ENCODE measurements at regions not wholly inside any gene's neighbourhood (a gene's known extent, or its start where the extent isn't known, plus 50 kb on each side); places are given as distances from the start of the nearest gene placed in this dataset.

DNA sequence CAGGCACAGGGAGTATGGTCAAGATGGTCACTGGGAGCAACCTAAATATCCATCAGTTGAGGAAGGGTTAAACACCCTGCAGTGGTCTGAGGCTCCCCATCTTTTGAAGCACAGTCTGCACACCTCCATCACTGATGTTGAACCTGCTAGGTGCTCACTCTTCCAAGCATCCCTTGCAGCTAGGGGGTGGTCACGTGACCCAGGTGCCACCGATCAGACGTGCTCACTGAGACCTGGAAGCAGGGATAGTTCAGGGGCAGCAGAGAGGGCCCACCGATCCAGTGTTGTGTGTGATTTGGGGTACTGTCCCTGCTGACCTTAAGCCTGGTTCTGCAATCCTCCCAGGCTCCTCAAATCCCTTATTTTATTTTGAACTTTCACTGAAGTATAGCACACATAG, 134.6 kb downstream of the CEBPB start:
- H3K9me3 ChIP-seq (ENCODE audit: control insufficient read depth in 1 of 2, low read length in 2 of 2), result no peaks in the 10 kb centered on the region
- no peak overlapping the region for H3K27ac ChIP-seq (ENCODE audit: low read depth, low read length)
- H3K4me3 ChIP-seq (ENCODE audit: low read length in 2 of 2), result no peak overlapping the region
- Mint-ChIP-seq H3K36me3 (no peaks in the 10 kb centered on the region), H3K4me1 (no peaks in the 10 kb centered on the region), H3K27ac (no peak overlapping the region), H3K27me3 (peaks cover 4 to 10% of the 10 kb centered on the region in 2 donors), H3K9me3 (peaks cover 0 to 10% (median 5%) of the 10 kb centered on the region in 8 donors), H3K4me3 (no peak overlapping the region)
- ChIA-PET CTCF (ENCODE audit: partially characterized antibody) (no interaction called here), POLR2A (ENCODE audit: partially characterized antibody) (no interaction called here)
- intact Hi-C loops (cut with micrococcal nuclease), result no loop called here
- no peak for DNase-seq
- H3K36me3 ChIP-seq (ENCODE audit: insufficient read depth, low read length), result no peaks in the 10 kb centered on the region
- H3K27me3 ChIP-seq (ENCODE audit: insufficient read depth, low read length), result no peaks in the 10 kb centered on the region
- no peaks in the 10 kb centered on the region for H3K4me1 ChIP-seq (ENCODE audit: insufficient read depth, low read length)

DNA sequence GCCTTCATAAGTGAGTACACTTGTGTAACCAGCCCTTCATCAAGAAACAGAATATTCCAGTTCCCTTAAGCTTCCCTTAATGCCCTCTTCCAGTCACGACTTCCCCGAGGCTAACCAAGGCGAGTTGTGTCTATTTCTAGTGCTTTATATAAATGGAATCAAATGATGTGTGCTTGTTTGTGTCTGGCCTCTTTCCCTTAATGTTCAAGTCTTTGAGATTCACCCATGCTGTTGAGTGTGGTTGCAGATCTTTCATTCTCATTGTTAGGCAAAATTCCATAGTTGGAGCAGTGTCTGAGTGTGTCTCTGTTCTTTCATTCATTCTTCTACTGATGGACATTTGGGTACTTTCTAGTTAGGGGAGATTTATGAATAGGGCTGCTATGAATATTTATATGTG, 135.0 kb downstream of the CEBPB start:
- H3K4me3 Mint-ChIP-seq, result no peak overlapping the region
- no peaks in the 10 kb centered on the region for H3K36me3 ChIP-seq (ENCODE audit: insufficient read depth, low read length)
- peaks cover 0 to 10% (median 5%) of the 10 kb centered on the region in 8 donors for H3K9me3 Mint-ChIP-seq
- no peaks in the 10 kb centered on the region for H3K36me3 Mint-ChIP-seq
- peaks cover 2 to 10% of the 10 kb centered on the region in 2 donors for H3K27me3 Mint-ChIP-seq
- no peak overlapping the region for H3K27ac Mint-ChIP-seq
- H3K9me3 ChIP-seq (ENCODE audit: control insufficient read depth in 1 of 2, low read length in 2 of 2), result no peaks in the 10 kb centered on the region
- H3K4me3 ChIP-seq (ENCODE audit: low read length in 2 of 2), result no peak overlapping the region
- ChIA-PET CTCF (ENCODE audit: partially characterized antibody) (no interaction called here), POLR2A (ENCODE audit: partially characterized antibody) (no interaction called here)
- no peaks in the 10 kb centered on the region for H3K4me1 Mint-ChIP-seq
- no peaks in the 10 kb centered on the region for H3K27me3 ChIP-seq (ENCODE audit: insufficient read depth, low read length)
- H3K4me1 ChIP-seq (ENCODE audit: insufficient read depth, low read length), result no peaks in the 10 kb centered on the region
- H3K27ac ChIP-seq (ENCODE audit: low read depth, low read length), result no peak overlapping the region
- intact Hi-C loops (cut with micrococcal nuclease), result no loop called here
- DNase-seq, result no peak

DNA sequence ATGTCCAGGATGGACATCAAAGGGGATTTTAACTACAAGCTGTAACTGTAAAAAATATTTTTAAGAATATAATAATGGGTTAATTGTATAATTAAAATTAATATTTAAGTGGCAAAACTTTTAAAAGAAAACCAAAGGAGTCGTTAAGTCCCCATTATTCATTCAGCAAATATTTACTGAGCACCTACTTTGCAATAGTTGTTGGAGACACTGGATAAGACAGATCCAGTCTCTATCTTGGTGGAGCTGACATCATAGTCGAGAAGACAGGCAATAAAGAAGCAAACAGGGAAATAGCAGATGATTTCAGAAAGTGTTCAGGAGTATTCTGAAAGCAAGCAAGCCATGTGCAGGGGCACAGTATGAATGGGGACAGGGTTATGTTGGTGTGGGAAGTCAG, 137.0 kb downstream of the CEBPB start:
- peaks cover 0 to 10% (median 5%) of the 10 kb centered on the region in 8 donors for H3K9me3 Mint-ChIP-seq
- no peak overlapping the region for H3K4me3 Mint-ChIP-seq
- H3K36me3 Mint-ChIP-seq, result no peaks in the 10 kb centered on the region
- no peak for DNase-seq
- H3K4me1 Mint-ChIP-seq, result no peaks in the 10 kb centered on the region
- Histone ChIP-seq H3K4me3 (ENCODE audit: low read length in 2 of 2) (no peak overlapping the region), H3K4me1 (ENCODE audit: insufficient read depth, low read length) (no peaks in the 10 kb centered on the region), H3K9me3 (ENCODE audit: control insufficient read depth in 1 of 2, low read length in 2 of 2) (no peaks in the 10 kb centered on the region), H3K27ac (ENCODE audit: low read depth, low read length) (no peak overlapping the region), H3K27me3 (ENCODE audit: insufficient read depth, low read length) (no peaks in the 10 kb centered on the region), H3K36me3 (ENCODE audit: insufficient read depth, low read length) (no peaks in the 10 kb centered on the region)
- ChIA-PET CTCF (ENCODE audit: partially characterized antibody) (interaction anchor here (0.7 kb wide), 1 partner anchor 9 kb away, joined by 3 read pairs; no protein-coding TSS in a partner anchor), POLR2A (ENCODE audit: partially characterized antibody) (no interaction called here)
- no peak overlapping the region for H3K27ac Mint-ChIP-seq
- peaks cover 0 to 9% of the 10 kb centered on the region in 2 donors for H3K27me3 Mint-ChIP-seq
- intact Hi-C loops (cut with micrococcal nuclease), result no loop called here

DNA sequence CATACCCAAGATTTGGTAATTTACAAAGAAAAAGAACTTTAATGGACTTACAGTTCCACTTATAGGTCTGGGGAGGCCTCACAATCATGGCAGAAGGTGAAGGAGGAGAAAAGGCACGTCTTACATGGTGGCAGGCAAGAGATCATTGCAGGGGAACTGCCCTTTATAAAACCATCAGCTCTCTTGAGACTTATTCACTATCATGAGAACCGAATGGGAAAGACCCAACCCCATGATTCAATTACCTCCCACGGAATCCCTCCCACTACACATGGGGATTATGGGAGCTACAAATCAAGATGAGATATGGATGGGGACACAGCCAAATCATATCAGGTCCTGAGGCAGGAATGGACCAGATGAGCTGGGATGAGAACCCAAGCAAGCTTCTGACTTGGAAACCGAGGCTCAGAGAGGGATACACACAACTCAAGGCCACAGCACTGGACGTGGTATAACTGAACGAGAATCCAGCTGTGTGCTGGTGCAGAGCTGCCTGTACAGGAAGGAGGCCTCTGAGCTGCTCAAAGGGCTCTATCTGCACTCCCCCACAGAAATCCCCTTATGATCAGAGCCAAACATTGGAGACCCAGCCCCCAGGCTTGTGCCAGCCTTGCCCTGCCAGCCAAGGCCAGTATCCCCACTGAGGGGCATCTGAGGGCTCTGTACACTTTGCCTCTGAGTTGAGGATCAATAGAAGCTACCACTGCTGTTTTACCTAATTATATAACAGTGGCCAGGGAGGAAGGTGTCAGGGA, 137.8 kb downstream of the CEBPB start:
- H3K9me3 Mint-ChIP-seq, result peaks cover 0 to 10% (median 5%) of the 10 kb centered on the region in 8 donors
- Histone ChIP-seq H3K9me3 (ENCODE audit: control insufficient read depth in 1 of 2, low read length in 2 of 2) (no peaks in the 10 kb centered on the region), H3K27me3 (ENCODE audit: insufficient read depth, low read length) (no peaks in the 10 kb centered on the region), H3K27ac (ENCODE audit: low read depth, low read length) (no peak overlapping the region), H3K4me3 (ENCODE audit: low read length in 2 of 2) (no peak overlapping the region), H3K36me3 (ENCODE audit: insufficient read depth, low read length) (no peaks in the 10 kb centered on the region), H3K4me1 (ENCODE audit: insufficient read depth, low read length) (no peaks in the 10 kb centered on the region)
- H3K27me3 Mint-ChIP-seq, result peaks cover 0 to 8% of the 10 kb centered on the region in 2 donors
- CTCF ChIA-PET (ENCODE audit: partially characterized antibody), result interaction anchor here (0.8 kb wide), 1 partner anchor 8 kb away, joined by 3 read pairs; no protein-coding TSS in a partner anchor
- no peak overlapping the region for H3K4me3 Mint-ChIP-seq
- no peak overlapping the region for H3K27ac Mint-ChIP-seq
- DNase-seq, result no peak
- intact Hi-C loops (cut with micrococcal nuclease), result no loop called here
- POLR2A ChIA-PET (ENCODE audit: partially characterized antibody), result no interaction called here
- H3K4me1 Mint-ChIP-seq, result no peaks in the 10 kb centered on the region
- H3K36me3 Mint-ChIP-seq, result no peaks in the 10 kb centered on the region

DNA sequence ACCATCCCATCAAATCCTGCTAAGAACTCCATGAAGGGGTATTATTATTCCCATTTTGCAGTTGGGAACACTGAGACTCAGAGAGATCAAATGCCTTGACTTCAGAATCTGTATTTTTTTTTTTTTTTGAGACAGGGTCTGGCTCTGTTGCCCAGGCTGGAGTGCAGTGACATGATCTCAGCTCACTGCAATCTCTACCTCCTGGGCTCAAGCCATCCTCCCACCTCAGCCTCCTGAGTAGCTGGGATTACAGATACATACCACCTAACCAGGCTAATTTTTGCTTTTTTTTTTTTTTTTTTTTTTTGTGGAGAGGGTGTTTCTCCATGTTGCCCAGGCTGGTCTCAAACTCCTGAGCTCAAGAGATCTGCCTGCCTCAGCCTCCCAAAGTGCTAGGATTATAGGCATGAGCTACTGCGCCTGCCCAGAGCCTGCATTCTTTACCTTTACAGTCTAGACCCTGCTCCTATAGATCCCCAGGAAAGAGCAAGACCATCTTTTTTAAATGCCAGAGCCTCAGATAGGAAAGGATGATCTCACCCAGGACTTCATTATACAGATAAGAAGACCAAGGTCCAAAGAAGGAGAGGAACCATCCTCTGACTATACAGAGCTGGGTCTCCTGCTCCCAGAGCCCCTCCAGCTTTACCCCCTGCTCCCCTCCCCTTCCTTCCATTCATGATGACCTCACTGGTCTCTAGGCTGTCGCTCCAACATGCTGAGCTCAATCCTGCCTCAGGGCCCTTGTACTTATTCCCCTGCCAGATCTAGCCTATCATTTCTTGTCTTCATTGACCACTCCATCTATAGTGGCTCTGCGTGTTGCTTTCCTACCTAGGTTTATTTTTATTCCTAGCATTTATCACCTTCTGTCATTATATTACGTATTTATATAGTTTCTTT, 138.6 kb downstream of the CEBPB start:
- no peaks in the 10 kb centered on the region for H3K4me1 ChIP-seq (ENCODE audit: insufficient read depth, low read length)
- CTCF ChIA-PET (ENCODE audit: partially characterized antibody), result interaction anchor here (0.8 kb wide), 1 partner anchor 9 kb away, joined by 3 read pairs; no protein-coding TSS in a partner anchor
- DNase-seq, result no peak
- H3K27ac ChIP-seq (ENCODE audit: low read depth, low read length), result no peak overlapping the region
- H3K4me1 Mint-ChIP-seq, result no peaks in the 10 kb centered on the region
- H3K36me3 Mint-ChIP-seq, result no peaks in the 10 kb centered on the region
- no peaks in the 10 kb centered on the region for H3K36me3 ChIP-seq (ENCODE audit: insufficient read depth, low read length)
- H3K27me3 Mint-ChIP-seq, result peaks cover 0 to 8% of the 10 kb centered on the region in 2 donors
- H3K9me3 ChIP-seq (ENCODE audit: control insufficient read depth in 1 of 2, low read length in 2 of 2), result no peaks in the 10 kb centered on the region
- H3K27ac Mint-ChIP-seq, result no peak overlapping the region
- no peaks in the 10 kb centered on the region for H3K27me3 ChIP-seq (ENCODE audit: insufficient read depth, low read length)
- POLR2A ChIA-PET (ENCODE audit: partially characterized antibody), result no interaction called here
- H3K9me3 Mint-ChIP-seq, result peaks cover 0 to 10% (median 5%) of the 10 kb centered on the region in 8 donors
- H3K4me3 ChIP-seq (ENCODE audit: low read length in 2 of 2), result no peak overlapping the region
- intact Hi-C loops (cut with micrococcal nuclease), result no loop called here
- no peak overlapping the region for H3K4me3 Mint-ChIP-seq

DNA sequence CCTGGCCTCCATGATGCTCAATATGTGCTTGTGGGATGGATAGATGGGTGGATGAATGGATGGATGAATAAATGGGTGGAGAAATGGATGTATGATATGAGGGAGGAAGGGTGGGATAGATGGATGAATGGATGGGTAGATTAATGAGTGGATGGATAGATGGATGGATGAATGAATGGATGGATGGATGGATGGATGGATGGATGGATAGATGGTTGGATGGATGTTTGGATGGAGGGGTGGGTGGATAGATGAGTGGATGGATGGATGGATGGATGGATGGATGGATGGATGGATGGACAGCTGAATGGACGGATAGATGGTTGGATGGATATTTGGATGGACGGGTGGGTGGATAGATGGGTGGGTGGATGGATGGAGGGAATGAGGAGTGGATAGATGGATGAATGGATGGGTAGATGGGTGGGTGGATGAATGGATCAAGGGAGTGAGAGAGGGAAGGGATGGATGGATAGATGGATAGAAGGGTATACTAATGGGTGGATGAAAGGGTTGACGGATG, 139.4 kb downstream of the CEBPB start:
- H3K4me3 ChIP-seq (ENCODE audit: low read length in 2 of 2), result no peak overlapping the region
- DNase-seq, result no peak
- no peaks in the 10 kb centered on the region for H3K27me3 ChIP-seq (ENCODE audit: insufficient read depth, low read length)
- H3K4me1 Mint-ChIP-seq, result no peaks in the 10 kb centered on the region
- peaks cover 0 to 8% of the 10 kb centered on the region in 2 donors for H3K27me3 Mint-ChIP-seq
- H3K4me1 ChIP-seq (ENCODE audit: insufficient read depth, low read length), result no peaks in the 10 kb centered on the region
- CTCF ChIA-PET (ENCODE audit: partially characterized antibody), result no interaction called here
- H3K36me3 ChIP-seq (ENCODE audit: insufficient read depth, low read length), result no peaks in the 10 kb centered on the region
- no peak overlapping the region for H3K27ac Mint-ChIP-seq
- H3K36me3 Mint-ChIP-seq, result no peaks in the 10 kb centered on the region
- POLR2A ChIA-PET (ENCODE audit: partially characterized antibody), result no interaction called here
- no peaks in the 10 kb centered on the region for H3K9me3 ChIP-seq (ENCODE audit: control insufficient read depth in 1 of 2, low read length in 2 of 2)
- intact Hi-C loops (cut with micrococcal nuclease), result no loop called here
- H3K9me3 Mint-ChIP-seq, result peaks cover 0 to 8% (median 5%) of the 10 kb centered on the region in 8 donors
- H3K4me3 Mint-ChIP-seq, result no peak overlapping the region
- H3K27ac ChIP-seq (ENCODE audit: low read depth, low read length), result no peak overlapping the region

Measured in CD4-positive, alpha-beta memory T cell (primary cell).